OCI-M2 (cell line): ENCODE measurements at regions not wholly inside any gene's neighbourhood (a gene's known extent, or its start where the extent isn't known, plus 50 kb on each side); places are given as distances from the start of the nearest gene placed in this dataset.

Experiments
- DNase-seq: peaks from one replicate; lab custom pipeline; 2025; ENCODE audit not compliant: unreplicated experiment; lab: John Stamatoyannopoulos, UW

GRCh38 chr15:94535298-94536048 lies 304.1 kb downstream of the MCTP2 start:
- no peak for DNase-seq

GRCh38 chr15:94536549-94536948 lies 305.2 kb downstream of the MCTP2 start:
- DNase-seq = no peak

- no peak for DNase-seq
These were observed 306.9 kb downstream of the MCTP2 start for GRCh38 chr15:94538280-94538679.

- no peak for DNase-seq
These were observed 311.0 kb downstream of the MCTP2 start for GRCh38 chr15:94542391-94542790.

- DNase-seq = no peak
These were observed 315.4 kb downstream of the MCTP2 start for GRCh38 chr15:94546808-94547207.

GRCh38 chr15:94547711-94548110 lies 316.4 kb downstream of the MCTP2 start:
- no peak for DNase-seq

- no peak for DNase-seq
These were observed 324.6 kb downstream of the MCTP2 start for GRCh38 chr15:94555841-94556519.

GRCh38 chr15:94561036-94561689 lies 329.8 kb downstream of the MCTP2 start:
- no peak for DNase-seq

- no peak for DNase-seq
These were observed 332.1 kb downstream of the MCTP2 start for GRCh38 chr15:94563456-94563855.

- no peak for DNase-seq
These were observed 345.6 kb downstream of the MCTP2 start for GRCh38 chr15:94576889-94577533.

- DNase-seq = no peak
These were observed 347.9 kb downstream of the MCTP2 start for GRCh38 chr15:94579286-94579685.

- DNase-seq = no peak
These were observed 349.0 kb downstream of the MCTP2 start for GRCh38 chr15:94580211-94580885.

- DNase-seq = no peak
These were observed 351.0 kb downstream of the MCTP2 start for GRCh38 chr15:94582368-94582767.

- no peak for DNase-seq
These were observed 353.5 kb downstream of the MCTP2 start for GRCh38 chr15:94584833-94585244.

GRCh38 chr15:94586099-94586498 lies 354.7 kb downstream of the MCTP2 start:
- no peak for DNase-seq

GRCh38 chr15:94587113-94587512 lies 355.8 kb downstream of the MCTP2 start:
- DNase-seq = no peak

GRCh38 chr15:94588993-94589392 lies 357.6 kb downstream of the MCTP2 start:
- DNase-seq = no peak

- DNase-seq = no peak
These were observed 361.1 kb downstream of the MCTP2 start for GRCh38 chr15:94592495-94592894.

GRCh38 chr15:94596707-94597106 lies 365.3 kb downstream of the MCTP2 start:
- no peak for DNase-seq

GRCh38 chr15:94600505-94600904 lies 369.1 kb downstream of the MCTP2 start:
- no peak for DNase-seq
